Fibroblast of peridontal ligament (primary cell): ENCODE measurements at regions not wholly inside any gene's neighbourhood (a gene's known extent, or its start where the extent isn't known, plus 50 kb on each side); places are given as distances from the start of the nearest gene placed in this dataset.

Experiments
- DNase-seq: peaks from one replicate; pipeline ENCODE4 v3.0.0-alpha.2; 2010; ENCODE audit errors: extremely low read depth

GRCh38 chr7:115883629-115884028 lies 146.9 kb downstream of the TFEC start:
- DNase-seq: no peak

- DNase-seq: no peak
Observed at GRCh38 chr7:115881476-115881875, 149.1 kb downstream of the TFEC start.

- no peak for DNase-seq
Observed at GRCh38 chr7:115879171-115879570, 151.4 kb downstream of the TFEC start.

- no peak for DNase-seq
Observed at GRCh38 chr7:115869801-115870200, 160.8 kb downstream of the TFEC start.

- DNase-seq: peak; percentile 24
Observed at GRCh38 chr7:115869190-115869589, 161.4 kb downstream of the TFEC start.

- DNase-seq: no peak
Observed at GRCh38 chr7:115868369-115868768, 162.2 kb downstream of the TFEC start.

- DNase-seq: no peak
Observed at GRCh38 chr7:115864082-115864481, 166.5 kb downstream of the TFEC start.

- DNase-seq: peak; percentile 76
Observed at GRCh38 chr7:115851291-115851690, 179.3 kb downstream of the TFEC start.

- DNase-seq: no peak
Observed at GRCh38 chr7:115850774-115851173, 179.8 kb downstream of the TFEC start.

- peak; percentile 18 for DNase-seq
Observed at GRCh38 chr7:115844857-115845256, 185.7 kb downstream of the TFEC start.

- DNase-seq: no peak
Observed at GRCh38 chr7:115840702-115841101, 189.9 kb downstream of the TFEC start.

GRCh38 chr7:115838829-115839228 lies 191.7 kb downstream of the TFEC start:
- DNase-seq: peak; percentile 59

GRCh38 chr7:115831371-115831770 lies 199.2 kb downstream of the TFEC start:
- no peak for DNase-seq

- no peak for DNase-seq
Observed at GRCh38 chr7:115827305-115828045, 203.1 kb downstream of the TFEC start.

GRCh38 chr7:115825456-115826115 lies 205.0 kb downstream of the TFEC start:
- DNase-seq: no peak

- no peak for DNase-seq
Observed at GRCh38 chr7:115822801-115823200, 207.8 kb downstream of the TFEC start.

GRCh38 chr7:115822380-115822779 lies 208.2 kb downstream of the TFEC start:
- no peak for DNase-seq

- no peak for DNase-seq
Observed at GRCh38 chr7:115816318-115816974, 214.1 kb downstream of the TFEC start.

GRCh38 chr7:115812794-115813193 lies 217.8 kb downstream of the TFEC start:
- no peak for DNase-seq

- DNase-seq: no peak
Observed at GRCh38 chr7:115805458-115805857, 225.1 kb downstream of the TFEC start.

- no peak for DNase-seq
Observed at GRCh38 chr7:115802415-115802814, 228.1 kb downstream of the TFEC start.

- DNase-seq: no peak
Observed at GRCh38 chr7:115799430-115799829, 231.1 kb downstream of the TFEC start.
